GM23338 (cell line): ENCODE measurements at regions not wholly inside any gene's neighbourhood (a gene's known extent, or its start where the extent isn't known, plus 50 kb on each side); places are given as distances from the start of the nearest gene placed in this dataset.

ENCODE experiments used
- CREB1 ChIP-seq: fragments of 250-450 bp; sonication (Bioruptor Pico); IDR thresholded peaks from 2 replicates; pipeline ENCODE4 v1.5.0; 2020; ENCODE audit warnings: low read depth, mild to moderate bottlenecking, moderate library complexity
- CTCF ChIP-seq, 2 experiments: fragments of 200-600 bp in 1 of 2; sonication (generic) in 1 of 2; conservative IDR thresholded peaks; 2 replicates each; pipeline versions ENCODE4 v1.5.1 to v1.6.1; 2016 to 2017; ENCODE audit warnings: antibody characterized with exemption in 2 of 2, low read depth in 2 of 2, mild to moderate bottlenecking in 2 of 2, moderate library complexity in 1 of 2
- ETS1 ChIP-seq: IDR thresholded peaks from 2 replicates; pipeline ENCODE4 v1.6.1; 2016; ENCODE audit warnings: antibody characterized with exemption
- EZH2 ChIP-seq: fragments of 200-600 bp; sonication (generic); IDR thresholded peaks from one replicate; pipeline ENCODE4 v1.8.0; 2017; ENCODE audit warnings: antibody characterized with exemption, mild to moderate bottlenecking, low read depth; ENCODE audit not compliant: unreplicated experiment
- EZH2phosphoT487 ChIP-seq: fragments of 200-600 bp; sonication (generic); IDR thresholded peaks from one replicate; pipeline ENCODE4 v1.8.1; 2018; ENCODE audit warnings: antibody characterized with exemption; ENCODE audit not compliant: unreplicated experiment
- JUNB ChIP-seq: IDR thresholded peaks from one replicate; pipeline ENCODE4 v1.6.1; 2016; ENCODE audit warnings: antibody characterized with exemption; ENCODE audit not compliant: unreplicated experiment
- NANOG ChIP-seq: IDR thresholded peaks from 2 replicates; pipeline ENCODE4 v1.6.1; 2016; ENCODE audit warnings: antibody characterized with exemption, borderline replicate concordance
- POLR2AphosphoS5 ChIP-seq: IDR thresholded peaks from 2 replicates; pipeline ENCODE4 v1.6.1; 2016; ENCODE audit warnings: antibody characterized with exemption, low read depth
- REST ChIP-seq: IDR thresholded peaks from one replicate; pipeline ENCODE4 v1.6.1; 2018; ENCODE audit warnings: antibody characterized with exemption; ENCODE audit not compliant: unreplicated experiment
- STAT1 ChIP-seq: IDR thresholded peaks from one replicate; pipeline ENCODE4 v1.6.1; 2016; ENCODE audit warnings: antibody characterized with exemption; ENCODE audit not compliant: unreplicated experiment

GRCh38 chr18:43888598-43888997, 611.3 kb upstream of the SYT4 start:
- TF ChIP-seq CTCF (conservative IDR thresholded peaks at IDR 0.05; ENCODE audit: low read depth in 2 of 2) = no peak
- no peak for TF ChIP-seq EZH2
- no peak for TF ChIP-seq EZH2phosphoT487
- TF ChIP-seq POLR2AphosphoS5 = no peak
- no peak for TF ChIP-seq NANOG
- TF ChIP-seq CREB1 = no peak
- TF ChIP-seq REST = no peak
- no peak for TF ChIP-seq JUNB
- no peak for TF ChIP-seq ETS1
- no peak for TF ChIP-seq STAT1
